OCI-LY7 (cell line): ENCODE measurements at regions not wholly inside any gene's neighbourhood (a gene's known extent, or its start where the extent isn't known, plus 50 kb on each side); places are given as distances from the start of the nearest gene placed in this dataset.

ENCODE experiments used
- BruUV-seq: library from RNA; stranded (reverse); fragments of 400-500 nt; replicated peaks from 2 replicates; lab custom pipeline; 2021; lab: Mats Ljungman, UMichigan
- CTCF ChIA-PET: fragments of 300-600 bp; sonication (Branson Sonifier 250); formaldehyde crosslinking; loops from one replicate; lab custom pipeline; 2022; ENCODE audit warnings: antibody characterized with exemption; ENCODE audit not compliant: unreplicated experiment; lab: Charles Lee
- POLR2A ChIA-PET: fragments of 300-600 bp; sonication (Branson Sonifier 250); formaldehyde crosslinking; loops from one replicate; lab custom pipeline; 2022; ENCODE audit warnings: antibody characterized with exemption; lab: Charles Lee
- DNase-seq: peaks from one replicate; pipeline ENCODE4 v3.0.0-alpha.2; 2015; ENCODE audit warnings: low spot score
- H2AFZ ChIP-seq: fragments of 200-600 bp; sonication (generic), shearing (Covaris generic); 2 replicates; pipeline ENCODE4 v1.6.1; 2014; ENCODE audit warnings: mild to moderate bottlenecking, antibody characterized with exemption, low read length, moderate library complexity
- H3K27ac ChIP-seq: fragments of 200-600 bp; sonication (generic); 2 replicates; pipeline ENCODE4 v1.5.1; 2014; ENCODE audit warnings: mixed run types, low read depth, mild to moderate bottlenecking, moderate library complexity, low read length, inconsistent platforms; ENCODE audit not compliant: poor library complexity, severe bottlenecking
- H3K36me3 ChIP-seq: fragments of 200-600 bp; sonication (generic); 2 replicates; pipeline ENCODE4 v1.6.1; 2014; ENCODE audit warnings: mild to moderate bottlenecking, antibody characterized with exemption, low read length, moderate library complexity, mixed read lengths; ENCODE audit not compliant: insufficient read depth
- H3K4me1 ChIP-seq: fragments of 200-600 bp; sonication (generic); 2 replicates; pipeline ENCODE4 v1.5.1; 2014; ENCODE audit warnings: mild to moderate bottlenecking, low read length; ENCODE audit not compliant: insufficient read depth, poor library complexity, severe bottlenecking
- H3K4me2 ChIP-seq: fragments of 200-600 bp; sonication (generic); 2 replicates; pipeline ENCODE4 v1.6.1; 2014; ENCODE audit warnings: mild to moderate bottlenecking, low read length
- H3K4me3 ChIP-seq: fragments of 200-600 bp; sonication (generic); 2 replicates; pipeline ENCODE4 v1.5.1; 2014; ENCODE audit warnings: mild to moderate bottlenecking, low read depth, low read length; ENCODE audit not compliant: poor library complexity, severe bottlenecking
- H3K79me2 ChIP-seq: fragments of 200-600 bp; sonication (generic); 2 replicates; pipeline ENCODE4 v1.6.1; 2016; ENCODE audit warnings: low read depth, mild to moderate bottlenecking, low read length, moderate library complexity, mixed read lengths; ENCODE audit not compliant: insufficient read depth
- H3K9me2 ChIP-seq: fragments of 200-600 bp; sonication (generic); 2 replicates; pipeline ENCODE4 v1.6.1; 2016; ENCODE audit warnings: mild to moderate bottlenecking, low read length, mixed read lengths; ENCODE audit not compliant: insufficient read depth
- H3K9me3 ChIP-seq: fragments of 200-600 bp; sonication (generic); 2 replicates; pipeline ENCODE4 v1.6.1; 2014; ENCODE audit warnings: mild to moderate bottlenecking, mixed run types, low read length, mixed read lengths
- H4K20me1 ChIP-seq: fragments of 200-600 bp; sonication (generic); 2 replicates; pipeline ENCODE4 v1.6.1; 2014; ENCODE audit warnings: mild to moderate bottlenecking, antibody characterized with exemption, low read length, moderate library complexity, mixed read lengths; ENCODE audit not compliant: insufficient read depth
- CTCF ChIP-seq: fragments of 200-600 bp; sonication (generic); conservative IDR thresholded peaks from 2 replicates; pipeline ENCODE4 v1.5.1; 2014; ENCODE audit warnings: mild to moderate bottlenecking, antibody characterized with exemption, low read length, moderate library complexity, mixed read lengths
- EZH2phosphoT487 ChIP-seq: fragments of 200-600 bp; sonication (generic); IDR thresholded peaks from 2 replicates; pipeline ENCODE4 v1.6.1; 2018; ENCODE audit warnings: low read depth, borderline replicate concordance, mild to moderate bottlenecking, mixed run types, antibody characterized with exemption, low read length, moderate library complexity, mixed read lengths
- intact Hi-C: fragments of 100-400 bp; cut with micrococcal nuclease; formaldehyde crosslinking; loops from one replicate; pipeline ENCODE4 v1.10.0; 2022; ENCODE audit not compliant: unreplicated experiment

- BruUV-seq: no TSS peak
- Histone ChIP-seq H4K20me1 (no peaks in the 10 kb centered on the region), H3K4me2 (no peak overlapping the region), H3K4me1 (no peaks in the 10 kb centered on the region), H2AFZ (no peak overlapping the region), H3K79me2 (no peaks in the 10 kb centered on the region), H3K4me3 (no peak overlapping the region), H3K9me2 (no peaks in the 10 kb centered on the region), H3K27ac (no peak overlapping the region), H3K9me3 (no peaks in the 10 kb centered on the region), H3K36me3 (no peaks in the 10 kb centered on the region)
- intact Hi-C loops: no loop called here
- no peak for DNase-seq
- ChIA-PET CTCF (no interaction called here), POLR2A (interaction anchor here (0.6 to 1.5 kb wide), 4 partner anchors 12 to 228 kb away, joined by 3 to 4 read pairs (median 4); no protein-coding TSS in a partner anchor)
- TF ChIP-seq CTCF: no peak
- TF ChIP-seq EZH2phosphoT487: no peak
These were observed 65.9 kb upstream of the SIPA1L2 start for GRCh38 chr1:232695621-232696385.

GRCh38 chr1:232696466-232696865 lies 66.5 kb upstream of the SIPA1L2 start:
- CTCF ChIA-PET: no interaction called here
- Histone ChIP-seq H3K4me3 (no peak overlapping the region), H3K36me3 (no peaks in the 10 kb centered on the region), H4K20me1 (no peaks in the 10 kb centered on the region), H3K4me1 (no peaks in the 10 kb centered on the region), H3K27ac (no peak overlapping the region), H3K9me2 (no peaks in the 10 kb centered on the region), H3K9me3 (no peaks in the 10 kb centered on the region), H2AFZ (no peak overlapping the region), H3K79me2 (no peaks in the 10 kb centered on the region), H3K4me2 (no peak overlapping the region)
- no peak for DNase-seq
- POLR2A ChIA-PET: interaction anchor here (0.6 to 1.5 kb wide), 4 partner anchors 12 to 229 kb away, joined by 3 to 4 read pairs (median 4); no protein-coding TSS in a partner anchor
- intact Hi-C loops: no loop called here
- TF ChIP-seq CTCF (no peak), EZH2phosphoT487 (no peak)
- BruUV-seq: no TSS peak

DNA sequence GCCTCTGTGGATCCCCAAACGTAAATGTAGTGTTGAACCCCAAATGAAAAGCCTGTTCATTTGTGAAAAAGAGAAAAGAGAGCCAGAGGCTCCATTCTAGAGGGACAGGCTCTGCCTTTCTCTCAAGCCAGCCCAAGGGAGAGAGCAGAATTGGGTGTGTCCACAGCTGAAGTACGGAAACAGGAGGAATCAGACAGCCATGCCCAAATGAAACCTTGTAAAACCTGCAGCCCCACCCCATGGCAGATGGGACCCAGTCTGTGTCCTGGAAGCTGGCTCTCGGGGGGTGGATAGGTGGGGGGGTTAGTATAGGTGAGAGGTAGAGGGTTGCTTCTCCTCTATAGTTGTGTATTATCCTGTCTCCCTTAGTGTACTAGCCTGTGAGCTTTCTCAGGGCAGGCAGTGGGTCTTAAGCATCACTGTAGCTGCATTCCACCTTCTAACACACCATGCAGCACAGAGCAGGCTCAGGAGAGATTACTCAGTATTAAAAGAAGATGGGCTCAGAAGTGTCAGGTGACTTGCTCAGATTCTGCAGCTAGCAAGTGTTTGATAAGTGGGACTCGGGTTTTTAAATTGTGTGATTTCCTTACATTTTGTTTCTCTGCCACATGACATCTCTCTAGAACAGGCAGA lies 67.4 kb upstream of the SIPA1L2 start:
- DNase-seq: no peak
- ChIA-PET POLR2A (interaction anchor here (1.5 kb wide), 1 partner anchor 17 kb away, joined by 3 read pairs; no protein-coding TSS in a partner anchor), CTCF (no interaction called here)
- H3K27ac ChIP-seq: no peak overlapping the region
- no peak overlapping the region for H2AFZ ChIP-seq
- TF ChIP-seq EZH2phosphoT487 (no peak), CTCF (no peak)
- H3K36me3 ChIP-seq: no peaks in the 10 kb centered on the region
- no peaks in the 10 kb centered on the region for H3K9me2 ChIP-seq
- intact Hi-C loops: no loop called here
- BruUV-seq: no TSS peak
- H3K4me1 ChIP-seq: no peaks in the 10 kb centered on the region
- no peaks in the 10 kb centered on the region for H3K9me3 ChIP-seq
- no peaks in the 10 kb centered on the region for H4K20me1 ChIP-seq
- no peak overlapping the region for H3K4me2 ChIP-seq
- H3K4me3 ChIP-seq: no peak overlapping the region
- no peaks in the 10 kb centered on the region for H3K79me2 ChIP-seq
